HepG2 (cell line): ENCODE measurements at regions not wholly inside any gene's neighbourhood (a gene's known extent, or its start where the extent isn't known, plus 50 kb on each side); places are given as distances from the start of the nearest gene placed in this dataset.

Experiments used
- ARNT2 ChIP-seq: sonication (generic); formaldehyde crosslinking; IDR thresholded peaks from 2 replicates; pipeline ENCODE4 v1.8.0; 2022; ENCODE audit warnings: mild to moderate bottlenecking, low read depth, missing genetic modification reagents, moderate library complexity
- FOXC1 ChIP-seq: sonication (generic); formaldehyde crosslinking; IDR thresholded peaks from 2 replicates; pipeline ENCODE4 v1.8.0; 2022; ENCODE audit warnings: mild to moderate bottlenecking, missing genetic modification reagents, borderline replicate concordance
- GATA4 ChIP-seq: sonication (generic); IDR thresholded peaks from 2 replicates; pipeline ENCODE4 v1.6.1; 2016; ENCODE audit warnings: antibody characterized with exemption, low read depth, borderline replicate concordance
- HMGA1 ChIP-seq: sonication (generic); formaldehyde crosslinking; conservative IDR thresholded peaks from 2 replicates; pipeline ENCODE4 v1.4.0; 2020; ENCODE audit warnings: missing genetic modification reagents
- IRF2 ChIP-seq: IDR thresholded peaks from 2 replicates; pipeline ENCODE4 v1.6.1; 2018; ENCODE audit warnings: missing genetic modification reagents, missing compliant biosample characterization
- JUND ChIP-seq: sonication (generic); formaldehyde crosslinking; IDR thresholded peaks from 2 replicates; pipeline ENCODE4 v1.8.0; 2022; ENCODE audit warnings: mild to moderate bottlenecking, missing genetic modification reagents
- RBM39 ChIP-seq: fragments of 200-400 bp; formaldehyde crosslinking; IDR thresholded peaks from one replicate; pipeline ENCODE4 v1.6.1; 2018; ENCODE audit warnings: antibody characterized with exemption, mild to moderate bottlenecking, low read depth, low read length; ENCODE audit not compliant: poor library complexity, severe bottlenecking
- SSRP1 ChIP-seq: IDR thresholded peaks from 2 replicates; pipeline ENCODE4 v1.6.1; 2016; ENCODE audit warnings: control low read depth
- ZBTB42 ChIP-seq: sonication (generic); formaldehyde crosslinking; IDR thresholded peaks from 2 replicates; pipeline ENCODE4 v1.5.0; 2020; ENCODE audit warnings: mild to moderate bottlenecking, missing genetic modification reagents
- ZFP82 ChIP-seq: sonication (generic); formaldehyde crosslinking; IDR thresholded peaks from 2 replicates; pipeline ENCODE4 v1.5.1; 2020; ENCODE audit warnings: mild to moderate bottlenecking, missing genetic modification reagents, borderline replicate concordance
- ZNF607 ChIP-seq: sonication (generic); formaldehyde crosslinking; IDR thresholded peaks from 2 replicates; pipeline ENCODE4 v1.5.1; 2020; ENCODE audit warnings: missing genetic modification reagents, mild to moderate bottlenecking, borderline replicate concordance
- TF ChIP-seq, protein P1 (sequence below): sonication (generic); formaldehyde crosslinking; IDR thresholded peaks from 2 replicates; pipeline ENCODE4 v1.4.0; 2020; ENCODE audit warnings: missing genetic modification reagents
- TF ChIP-seq, protein P2 (sequence below): sonication (generic); formaldehyde crosslinking; IDR thresholded peaks from 2 replicates; pipeline ENCODE4 v1.5.1; 2020; ENCODE audit warnings: mild to moderate bottlenecking, moderate library complexity, missing genetic modification reagents
- TF ChIP-seq, protein P3 (sequence below): sonication (generic); formaldehyde crosslinking; IDR thresholded peaks from 2 replicates; pipeline ENCODE4 v1.8.1; 2023; ENCODE audit warnings: missing genetic modification reagents, inconsistent platforms, borderline replicate concordance

DNA sequence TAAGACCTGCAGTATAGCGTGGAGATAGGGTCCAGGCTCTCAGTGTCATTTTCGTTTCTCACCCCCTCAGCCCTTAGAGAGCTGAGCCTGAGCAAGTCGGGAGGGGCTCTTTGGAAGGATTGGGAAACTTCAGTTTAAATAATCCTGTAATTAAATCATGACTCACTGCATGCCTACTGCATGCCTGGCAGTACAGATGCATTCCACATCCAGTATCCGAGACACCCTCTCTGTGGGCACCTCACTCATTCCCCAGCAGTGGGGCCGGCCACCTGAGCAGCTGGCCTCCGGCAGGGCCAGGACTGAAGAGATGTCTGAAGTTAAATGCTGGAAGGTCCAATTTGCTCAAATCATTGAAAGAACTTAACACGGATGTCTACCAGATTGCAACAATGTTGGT, 316.6 kb downstream of the THBS2 start (continued):
- TF ChIP-seq ZFP82, result no peak
- no peak for TF ChIP-seq ZBTB42 (CRISPR knock-in tag)
- TF ChIP-seq IRF2 (CRISPR knock-in tag), result no peak
- no peak for TF ChIP-seq ZNF607 (CRISPR knock-in tag)
- TF ChIP-seq FOXC1 (CRISPR knock-in tag), result no peak
- TF ChIP-seq ARNT2 (CRISPR knock-in tag), result no peak
- no peak for TF ChIP-seq RBM39
- TF ChIP-seq, protein P1, sequence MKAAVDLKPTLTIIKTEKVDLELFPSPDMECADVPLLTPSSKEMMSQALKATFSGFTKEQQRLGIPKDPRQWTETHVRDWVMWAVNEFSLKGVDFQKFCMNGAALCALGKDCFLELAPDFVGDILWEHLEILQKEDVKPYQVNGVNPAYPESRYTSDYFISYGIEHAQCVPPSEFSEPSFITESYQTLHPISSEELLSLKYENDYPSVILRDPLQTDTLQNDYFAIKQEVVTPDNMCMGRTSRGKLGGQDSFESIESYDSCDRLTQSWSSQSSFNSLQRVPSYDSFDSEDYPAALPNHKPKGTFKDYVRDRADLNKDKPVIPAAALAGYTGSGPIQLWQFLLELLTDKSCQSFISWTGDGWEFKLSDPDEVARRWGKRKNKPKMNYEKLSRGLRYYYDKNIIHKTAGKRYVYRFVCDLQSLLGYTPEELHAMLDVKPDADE, result no peak
- no peak for TF ChIP-seq GATA4
- no peak for TF ChIP-seq JUND (CRISPR knock-in tag)
- TF ChIP-seq, protein P2, sequence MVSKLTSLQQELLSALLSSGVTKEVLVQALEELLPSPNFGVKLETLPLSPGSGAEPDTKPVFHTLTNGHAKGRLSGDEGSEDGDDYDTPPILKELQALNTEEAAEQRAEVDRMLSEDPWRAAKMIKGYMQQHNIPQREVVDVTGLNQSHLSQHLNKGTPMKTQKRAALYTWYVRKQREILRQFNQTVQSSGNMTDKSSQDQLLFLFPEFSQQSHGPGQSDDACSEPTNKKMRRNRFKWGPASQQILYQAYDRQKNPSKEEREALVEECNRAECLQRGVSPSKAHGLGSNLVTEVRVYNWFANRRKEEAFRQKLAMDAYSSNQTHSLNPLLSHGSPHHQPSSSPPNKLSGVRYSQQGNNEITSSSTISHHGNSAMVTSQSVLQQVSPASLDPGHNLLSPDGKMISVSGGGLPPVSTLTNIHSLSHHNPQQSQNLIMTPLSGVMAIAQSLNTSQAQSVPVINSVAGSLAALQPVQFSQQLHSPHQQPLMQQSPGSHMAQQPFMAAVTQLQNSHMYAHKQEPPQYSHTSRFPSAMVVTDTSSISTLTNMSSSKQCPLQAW, result no peak
- no peak for TF ChIP-seq SSRP1 (CRISPR knock-in tag)
- TF ChIP-seq, protein P3, sequence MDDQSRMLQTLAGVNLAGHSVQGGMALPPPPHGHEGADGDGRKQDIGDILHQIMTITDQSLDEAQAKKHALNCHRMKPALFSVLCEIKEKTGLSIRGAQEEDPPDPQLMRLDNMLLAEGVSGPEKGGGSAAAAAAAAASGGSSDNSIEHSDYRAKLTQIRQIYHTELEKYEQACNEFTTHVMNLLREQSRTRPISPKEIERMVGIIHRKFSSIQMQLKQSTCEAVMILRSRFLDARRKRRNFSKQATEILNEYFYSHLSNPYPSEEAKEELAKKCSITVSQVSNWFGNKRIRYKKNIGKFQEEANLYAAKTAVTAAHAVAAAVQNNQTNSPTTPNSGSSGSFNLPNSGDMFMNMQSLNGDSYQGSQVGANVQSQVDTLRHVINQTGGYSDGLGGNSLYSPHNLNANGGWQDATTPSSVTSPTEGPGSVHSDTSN (CRISPR knock-in tag), result no peak
- no peak for TF ChIP-seq HMGA1 (CRISPR knock-in tag)
